ENCODE measurements at regions not wholly inside any gene's neighbourhood (a gene's known extent, or its start where the extent isn't known, plus 50 kb on each side); places are given as distances from the start of the nearest gene placed in this dataset.
"Not testable (repeated sequence)": the region's sequence is repeated elsewhere in the genome, so short reads cannot be mapped to it uniquely, and the experiment has no call there.

DNA sequence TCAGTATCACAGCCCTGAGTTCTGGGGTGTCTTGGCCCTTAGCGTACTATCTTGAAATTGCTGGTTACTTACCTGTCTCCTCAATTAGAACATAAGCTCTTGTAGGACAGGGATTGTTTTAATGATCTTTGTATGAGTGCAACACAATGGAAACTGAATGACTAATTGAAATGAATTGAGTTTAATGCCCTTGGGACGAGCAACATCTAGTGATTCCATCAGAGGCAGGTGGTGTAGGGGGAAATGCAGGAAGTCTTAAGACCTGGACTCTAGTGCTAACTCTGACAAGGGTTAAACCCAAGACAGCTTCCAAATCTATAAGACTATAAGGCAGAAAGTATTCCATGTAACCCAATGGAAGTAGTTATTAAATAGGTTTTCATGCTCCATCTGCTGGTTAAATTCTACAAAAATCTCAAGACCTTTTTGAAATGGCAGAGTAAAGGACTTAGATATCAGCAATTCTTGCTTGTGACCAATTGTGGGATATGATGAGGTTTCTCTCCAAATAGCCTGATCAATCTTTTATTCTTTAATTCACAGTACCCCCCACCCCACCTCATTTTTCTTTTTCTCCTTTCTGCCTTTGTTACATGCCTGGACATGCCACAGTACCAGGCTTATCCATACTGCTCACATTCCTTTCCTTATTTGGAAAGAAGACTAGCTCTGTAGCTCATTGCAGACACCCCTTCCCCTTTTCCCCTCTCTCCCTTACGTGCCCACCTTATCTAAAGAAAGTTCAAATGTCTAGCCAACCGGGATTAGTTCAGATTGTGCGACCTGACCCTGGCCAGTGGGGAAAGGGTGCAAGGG is 340.8 kb downstream of the PAPSS1 start:
- DNase-seq (ENCODE audit: low read depth) = peak; percentile 67
- TF ChIP-seq, protein P1, sequence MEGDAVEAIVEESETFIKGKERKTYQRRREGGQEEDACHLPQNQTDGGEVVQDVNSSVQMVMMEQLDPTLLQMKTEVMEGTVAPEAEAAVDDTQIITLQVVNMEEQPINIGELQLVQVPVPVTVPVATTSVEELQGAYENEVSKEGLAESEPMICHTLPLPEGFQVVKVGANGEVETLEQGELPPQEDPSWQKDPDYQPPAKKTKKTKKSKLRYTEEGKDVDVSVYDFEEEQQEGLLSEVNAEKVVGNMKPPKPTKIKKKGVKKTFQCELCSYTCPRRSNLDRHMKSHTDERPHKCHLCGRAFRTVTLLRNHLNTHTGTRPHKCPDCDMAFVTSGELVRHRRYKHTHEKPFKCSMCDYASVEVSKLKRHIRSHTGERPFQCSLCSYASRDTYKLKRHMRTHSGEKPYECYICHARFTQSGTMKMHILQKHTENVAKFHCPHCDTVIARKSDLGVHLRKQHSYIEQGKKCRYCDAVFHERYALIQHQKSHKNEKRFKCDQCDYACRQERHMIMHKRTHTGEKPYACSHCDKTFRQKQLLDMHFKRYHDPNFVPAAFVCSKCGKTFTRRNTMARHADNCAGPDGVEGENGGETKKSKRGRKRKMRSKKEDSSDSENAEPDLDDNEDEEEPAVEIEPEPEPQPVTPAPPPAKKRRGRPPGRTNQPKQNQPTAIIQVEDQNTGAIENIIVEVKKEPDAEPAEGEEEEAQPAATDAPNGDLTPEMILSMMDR (conservative IDR thresholded peaks at IDR 0.05; ENCODE audit: low read length) = peak; percentile 54

DNA sequence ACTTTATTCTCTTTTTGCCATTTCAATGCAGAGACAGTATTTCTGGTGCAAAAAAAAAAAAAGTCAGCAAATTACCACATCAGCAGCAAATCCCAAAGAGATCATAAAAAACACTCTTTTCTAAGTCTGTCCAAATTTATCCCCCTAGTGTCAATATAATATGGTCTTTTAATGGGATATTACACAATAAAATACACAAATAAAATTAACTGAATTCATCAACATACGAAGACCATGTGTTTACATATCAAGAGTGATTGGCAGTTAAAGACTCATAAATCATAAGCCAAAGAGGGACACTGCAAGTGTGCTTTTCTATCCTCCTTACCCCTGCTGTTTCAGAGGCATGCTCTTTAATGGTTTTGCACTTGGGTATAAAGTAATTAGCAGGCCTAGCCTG is 340.2 kb upstream of the DKK2 start:
- TF ChIP-seq, protein P1 (conservative IDR thresholded peaks at IDR 0.05; ENCODE audit: low read length) = no peak
- no peak for DNase-seq (ENCODE audit: low read depth)
- H3K4me3 ChIP-seq (ENCODE audit: low read length) = no peak overlapping the region

More for the DNA sequence above, 340.8 kb downstream of the PAPSS1 start:
- no peak overlapping the region for H3K4me3 ChIP-seq (ENCODE audit: low read length)

DNA sequence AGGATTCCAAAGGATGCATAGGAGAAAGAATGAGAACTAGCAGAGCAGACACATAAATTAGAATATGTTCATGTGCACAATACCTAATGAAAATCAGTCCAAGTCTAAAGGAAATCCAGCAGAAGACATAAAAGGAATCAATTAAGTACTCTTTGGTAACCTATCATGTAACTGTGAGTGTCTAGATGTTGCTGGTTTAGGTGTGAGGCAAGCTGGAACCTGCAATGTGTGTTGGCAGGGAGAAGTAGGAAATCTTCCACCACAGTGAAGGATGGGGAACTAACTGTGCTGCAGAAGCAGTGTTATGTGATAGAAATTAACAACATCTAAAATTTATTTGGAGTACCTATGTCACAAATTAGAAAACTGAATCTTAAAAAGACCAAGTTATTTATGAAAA is 330.8 kb upstream of the DKK2 start:
- no peak for DNase-seq (ENCODE audit: low read depth)
- no peak overlapping the region for H3K4me3 ChIP-seq (ENCODE audit: low read length)
- TF ChIP-seq, protein P1 (conservative IDR thresholded peaks at IDR 0.05; ENCODE audit: low read length) = no peak

DNA sequence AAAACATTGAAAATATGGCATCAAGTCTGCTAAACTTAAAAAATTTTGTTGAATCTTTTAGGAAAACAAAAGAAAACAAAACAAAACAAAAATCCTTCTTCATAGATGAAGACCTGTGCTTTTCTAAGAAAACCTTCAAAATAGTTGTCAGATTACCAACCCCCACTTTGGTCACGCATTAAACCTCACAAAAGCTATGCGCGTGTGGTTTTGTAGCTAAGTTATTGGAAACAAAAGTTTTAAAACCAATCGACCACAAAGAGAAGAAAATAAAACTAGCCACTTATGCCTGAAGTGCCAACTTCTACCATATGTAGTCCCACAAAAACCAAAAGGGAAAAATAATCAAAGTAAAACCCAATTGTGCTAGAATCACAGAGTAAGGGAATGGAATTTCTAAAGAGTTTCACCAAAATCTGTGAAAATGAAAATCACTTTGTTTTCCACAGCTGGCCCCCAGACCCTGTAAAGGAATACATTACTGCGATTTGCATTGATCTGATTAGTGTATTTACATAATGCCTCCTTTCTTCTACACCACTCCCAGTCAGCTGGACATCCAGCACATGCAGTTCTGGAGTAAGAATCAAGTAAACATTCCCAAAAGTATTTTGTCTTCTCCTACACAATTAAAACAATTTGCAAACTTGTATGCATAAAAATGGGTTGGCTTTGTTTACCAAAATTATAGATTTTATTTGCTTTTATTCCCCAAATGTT is 330.1 kb upstream of the DKK2 start:
- H3K4me3 ChIP-seq (ENCODE audit: low read length) = no peak overlapping the region
- DNase-seq (ENCODE audit: low read depth) = peak; percentile 0
- TF ChIP-seq, protein P1 (conservative IDR thresholded peaks at IDR 0.05; ENCODE audit: low read length) = no peak

DNA sequence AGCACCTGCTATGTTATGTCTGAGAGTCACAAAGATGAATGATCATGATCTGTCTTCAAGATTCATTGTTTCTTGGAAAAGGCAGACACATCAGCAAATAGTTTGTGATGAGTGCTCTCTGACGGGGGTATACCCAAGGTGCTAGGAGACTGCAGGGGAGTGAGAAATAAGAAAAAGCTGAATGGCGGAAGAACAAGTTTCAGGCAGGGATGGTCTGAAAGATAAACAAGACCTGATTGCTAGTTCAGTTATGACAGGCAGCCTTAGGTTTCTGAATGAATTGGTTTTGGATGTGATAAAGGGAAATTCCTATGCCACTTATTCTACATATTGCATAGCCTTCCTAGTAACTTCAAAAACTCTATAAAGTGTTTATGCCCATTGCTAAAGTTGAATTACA is 327.0 kb upstream of the DKK2 start:
- TF ChIP-seq, protein P1 (conservative IDR thresholded peaks at IDR 0.05; ENCODE audit: low read length) = no peak
- no peak for DNase-seq (ENCODE audit: low read depth)
- H3K4me3 ChIP-seq (ENCODE audit: low read length) = no peak overlapping the region

DNA sequence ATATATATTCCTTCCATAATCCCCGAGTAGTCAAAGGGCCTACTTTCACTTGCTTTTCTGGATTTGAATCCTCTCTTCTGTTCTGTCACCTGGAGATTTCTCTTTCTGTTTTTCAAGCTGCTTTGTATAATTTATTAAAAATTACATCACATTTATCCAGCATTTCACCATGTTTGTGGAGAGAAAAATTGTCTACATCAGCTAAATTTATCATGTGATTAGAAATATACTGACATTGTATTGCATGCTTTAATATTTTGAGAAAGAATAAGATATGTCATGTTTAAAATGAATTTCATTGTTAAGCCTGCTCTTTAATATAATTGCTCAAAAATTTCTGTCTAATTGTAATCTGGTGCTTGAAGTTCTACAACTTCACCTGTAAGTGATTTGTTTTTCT is 323.1 kb upstream of the DKK2 start:
- TF ChIP-seq, protein P1 (conservative IDR thresholded peaks at IDR 0.05; ENCODE audit: low read length) = no peak
- H3K4me3 ChIP-seq (ENCODE audit: low read length) = no peak overlapping the region
- no peak for DNase-seq (ENCODE audit: low read depth)

DNA sequence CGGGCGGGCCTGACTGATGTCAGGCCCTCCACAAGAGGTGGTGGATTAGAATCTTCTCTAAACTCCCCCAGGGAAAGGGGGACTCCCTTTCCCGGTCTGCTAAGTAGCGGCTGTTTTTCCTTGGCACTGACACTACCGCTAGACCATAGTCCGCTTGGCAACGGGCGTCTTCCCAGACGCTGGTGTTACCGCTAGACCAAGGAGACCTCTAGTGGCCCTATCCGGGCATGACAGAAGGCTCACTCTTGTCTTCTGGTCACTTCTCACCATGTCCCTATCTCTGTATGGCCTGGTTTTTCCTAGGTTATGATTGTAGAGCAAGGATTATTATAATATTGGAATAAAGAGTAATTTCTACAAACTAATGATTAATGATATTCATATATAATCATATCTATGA is 318.2 kb upstream of the DKK2 start:
- TF ChIP-seq, protein P1 (conservative IDR thresholded peaks at IDR 0.05; ENCODE audit: low read length) = peak; percentile 36
- H3K4me3 ChIP-seq (ENCODE audit: low read length); DNase-seq (ENCODE audit: low read depth): not testable (repeated sequence)

Measured in AG10803 (cell line).